A673 (cell line): ENCODE measurements at regions not wholly inside any gene's neighbourhood (a gene's known extent, or its start where the extent isn't known, plus 50 kb on each side); places are given as distances from the start of the nearest gene placed in this dataset.

Experiments used
- BruUV-seq: library from RNA; stranded (reverse); fragments of 400-500 nt; replicated peaks from 2 replicates; lab custom pipeline; 2021; lab: Mats Ljungman, UMichigan
- CTCF ChIA-PET: fragments of 300-600 bp; sonication (Branson Sonifier 250); formaldehyde crosslinking; loops from one replicate; lab custom pipeline; 2022; ENCODE audit warnings: antibody characterized with exemption; lab: Charles Lee
- POLR2A ChIA-PET: fragments of 300-600 bp; sonication (Branson Sonifier 250); formaldehyde crosslinking; loops from one replicate; lab custom pipeline; 2022; ENCODE audit warnings: antibody characterized with exemption; ENCODE audit not compliant: low non-redundant PET; lab: Charles Lee
- DNase-seq: peaks from one replicate; pipeline ENCODE4 v3.0.0-alpha.2; 2015; ENCODE audit warnings: low spot score
- H3K27ac ChIP-seq: fragments of 200-600 bp; sonication (generic); 2 replicates; pipeline ENCODE4 v1.5.1; 2016; ENCODE audit warnings: mixed run types, low read depth, mild to moderate bottlenecking, mixed read lengths, antibody characterized with exemption, low read length; ENCODE audit not compliant: poor library complexity, severe bottlenecking
- H3K27me3 ChIP-seq: fragments of 200-600 bp; sonication (generic); replicated peaks from 2 replicates; pipeline ENCODE4 v1.6.1; 2017; ENCODE audit warnings: mixed run types, low read depth, mild to moderate bottlenecking, mixed read lengths, antibody characterized with exemption, low read length; ENCODE audit not compliant: insufficient read depth, poor library complexity
- H3K36me3 ChIP-seq: fragments of 200-600 bp; sonication (generic); 2 replicates; pipeline ENCODE4 v1.6.1; 2016; ENCODE audit warnings: mixed run types, mild to moderate bottlenecking, mixed read lengths, antibody characterized with exemption, low read length; ENCODE audit not compliant: insufficient read depth, poor library complexity, severe bottlenecking
- H3K4me1 ChIP-seq: fragments of 200-600 bp; sonication (generic); 2 replicates; pipeline ENCODE4 v1.6.1; 2017; ENCODE audit warnings: mixed run types, mild to moderate bottlenecking, mixed read lengths, antibody characterized with exemption, low read length; ENCODE audit not compliant: insufficient read depth, poor library complexity, severe bottlenecking
- H3K4me3 ChIP-seq: fragments of 200-600 bp; sonication (generic); 2 replicates; pipeline ENCODE4 v1.5.1; 2016; ENCODE audit warnings: low read depth, mixed run types, mild to moderate bottlenecking, mixed read lengths, low read length; ENCODE audit not compliant: poor library complexity, severe bottlenecking
- H3K9me3 ChIP-seq: fragments of 200-600 bp; sonication (generic); 2 replicates; pipeline ENCODE4 v1.6.1; 2016; ENCODE audit warnings: mixed run types, low read depth, mild to moderate bottlenecking, mixed read lengths, antibody characterized with exemption, low read length; ENCODE audit not compliant: poor library complexity, severe bottlenecking
- CTCF ChIP-seq: fragments of 300-800, 200-600 bp; sonication (generic); conservative IDR thresholded peaks from 2 replicates; pipeline ENCODE4 v1.5.1; 2017; ENCODE audit warnings: low read depth, mild to moderate bottlenecking, antibody characterized with exemption, low read length, moderate library complexity, mixed read lengths
- EZH2 ChIP-seq: fragments of 200-600 bp; sonication (generic); IDR thresholded peaks from 2 replicates; pipeline ENCODE4 v1.6.1; 2017; ENCODE audit warnings: borderline replicate concordance, low read depth, mild to moderate bottlenecking, mixed read lengths, antibody characterized with exemption, low read length; ENCODE audit not compliant: poor library complexity, severe bottlenecking
- intact Hi-C: fragments of 100-400 bp; cut with micrococcal nuclease; formaldehyde crosslinking; loops from one replicate; pipeline ENCODE4 v1.10.0; 2022; ENCODE audit not compliant: unreplicated experiment

GRCh38 chr2:4972472-4972871, 719.7 kb upstream of the SOX11 start:
- H3K4me3 ChIP-seq, result no peak overlapping the region
- intact Hi-C loops, result no loop called here
- ChIA-PET CTCF (no interaction called here), POLR2A (no interaction called here)
- H3K36me3 ChIP-seq, result no peaks in the 10 kb centered on the region
- no peak overlapping the region for H3K27ac ChIP-seq
- TF ChIP-seq EZH2, result no peak
- TF ChIP-seq CTCF, result no peak
- H3K9me3 ChIP-seq, result no peaks in the 10 kb centered on the region
- no TSS peak for BruUV-seq
- H3K27me3 ChIP-seq, result no peaks in the 10 kb centered on the region
- no peaks in the 10 kb centered on the region for H3K4me1 ChIP-seq
- DNase-seq, result no peak

- no TSS peak for BruUV-seq
- no peaks in the 10 kb centered on the region for H3K9me3 ChIP-seq
- H3K4me1 ChIP-seq, result no peaks in the 10 kb centered on the region
- H3K4me3 ChIP-seq, result no peak overlapping the region
- no peaks in the 10 kb centered on the region for H3K36me3 ChIP-seq
- no peak overlapping the region for H3K27ac ChIP-seq
- no peaks in the 10 kb centered on the region for H3K27me3 ChIP-seq
- TF ChIP-seq EZH2 (no peak), CTCF (no peak)
- CTCF ChIA-PET, result no interaction called here
- intact Hi-C loops, result no loop called here
- no peak for DNase-seq
- POLR2A ChIA-PET, result no interaction called here
Observed at GRCh38 chr2:4973354-4973753, 718.8 kb upstream of the SOX11 start.

GRCh38 chr2:4973973-4974372, 718.2 kb upstream of the SOX11 start:
- TF ChIP-seq CTCF (no peak), EZH2 (no peak)
- no peak overlapping the region for H3K27ac ChIP-seq
- no peaks in the 10 kb centered on the region for H3K36me3 ChIP-seq
- no peak overlapping the region for H3K4me3 ChIP-seq
- DNase-seq, result no peak
- BruUV-seq, result no TSS peak
- H3K9me3 ChIP-seq, result no peaks in the 10 kb centered on the region
- CTCF ChIA-PET, result no interaction called here
- H3K4me1 ChIP-seq, result no peaks in the 10 kb centered on the region
- no peaks in the 10 kb centered on the region for H3K27me3 ChIP-seq
- intact Hi-C loops, result no loop called here
- POLR2A ChIA-PET, result no interaction called here
